ENCODE measurements at regions not wholly inside any gene's neighbourhood (a gene's known extent, or its start where the extent isn't known, plus 50 kb on each side); places are given as distances from the start of the nearest gene placed in this dataset.

DNA sequence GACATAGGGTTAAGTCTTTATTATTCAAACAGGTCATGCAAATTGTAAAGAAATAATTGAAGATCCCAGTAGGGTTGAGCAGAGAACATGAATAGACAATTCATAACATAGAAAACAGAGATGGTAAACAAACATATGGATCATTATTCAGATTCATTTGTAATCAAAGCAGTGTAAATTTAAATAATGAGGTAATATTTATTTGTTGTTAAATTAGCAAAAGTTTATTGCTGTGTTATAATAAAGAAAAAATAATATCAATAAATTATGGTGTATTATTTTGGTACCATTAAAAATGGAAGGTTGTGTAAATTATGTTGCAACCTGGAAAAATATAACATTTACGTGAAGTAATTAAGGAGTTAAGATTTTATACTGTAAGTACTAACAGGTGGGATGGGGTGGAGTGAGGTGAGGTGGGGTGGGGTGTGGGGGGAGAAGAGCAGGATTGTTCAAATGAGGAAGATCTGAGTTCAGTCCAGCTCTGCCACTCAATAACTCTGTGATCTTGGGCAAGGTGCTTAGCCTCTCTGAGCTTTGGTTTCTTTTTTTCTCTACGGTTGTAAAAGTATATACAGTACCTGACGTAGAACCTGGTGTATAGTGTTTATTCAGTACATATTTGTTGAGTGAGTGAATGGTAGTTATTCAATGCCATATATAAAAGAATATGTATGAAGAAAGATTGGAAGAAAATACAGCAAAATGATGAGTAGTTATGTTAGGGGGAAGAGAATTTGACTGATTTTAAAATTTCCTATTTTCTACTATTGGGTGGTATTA is 140.3 kb upstream of the KIF26B start:
- TF ChIP-seq GATA3 (IDR thresholded peaks at IDR 0.05; ENCODE audit: low read depth, low read length) (no peak), GATA2 (IDR thresholded peaks at IDR 0.05; ENCODE audit: low read depth, low read length) (no peak)
